ENCODE measurements at regions not wholly inside any gene's neighbourhood (a gene's known extent, or its start where the extent isn't known, plus 50 kb on each side); places are given as distances from the start of the nearest gene placed in this dataset.

- TF ChIP-seq CTCF (IDR thresholded peaks at IDR 0.05) = no peak
- TF ChIP-seq EP300 (IDR thresholded peaks at IDR 0.05; ENCODE audit: low read depth) = no peak
- no peak for TF ChIP-seq POLR2AphosphoS5 (IDR thresholded peaks at IDR 0.05)
- TF ChIP-seq POLR2A (IDR thresholded peaks at IDR 0.05) = no peak
Measured at GRCh38 chr18:77935342-77935741, 685.7 kb downstream of the GALR1 start.
